Calu3 (cell line): ENCODE measurements at regions not wholly inside any gene's neighbourhood (a gene's known extent, or its start where the extent isn't known, plus 50 kb on each side); places are given as distances from the start of the nearest gene placed in this dataset.

ENCODE experiments used
- BruUV-seq: library from RNA; stranded (reverse); fragments of 400-500 nt; replicated peaks from 2 replicates; lab custom pipeline; 2021; lab: Mats Ljungman, UMichigan
- CTCF ChIA-PET: fragments of 300-600 bp; sonication (Branson Sonifier 250); formaldehyde crosslinking; loops from one replicate; lab custom pipeline; 2022; ENCODE audit warnings: antibody characterized with exemption; lab: Charles Lee
- DNase-seq: peaks from one replicate; pipeline ENCODE4 v3.0.0; 2022
- H3K27ac Mint-ChIP-seq: one replicate; pipeline ENCODE4 v1.8.0; 2022; ENCODE audit warnings: mixed read lengths; ENCODE audit not compliant: unreplicated experiment
- H3K27me3 Mint-ChIP-seq: one replicate; pipeline ENCODE4 v1.8.0; 2022; ENCODE audit warnings: mixed read lengths; ENCODE audit not compliant: unreplicated experiment
- H3K36me3 Mint-ChIP-seq: one replicate; pipeline ENCODE4 v1.8.0; 2022; ENCODE audit warnings: mild to moderate bottlenecking, moderate library complexity, mixed read lengths; ENCODE audit not compliant: insufficient read depth, unreplicated experiment
- H3K4me1 Mint-ChIP-seq: one replicate; pipeline ENCODE4 v1.8.0; 2022; ENCODE audit warnings: mild to moderate bottlenecking, low read depth, mixed read lengths; ENCODE audit not compliant: unreplicated experiment
- H3K4me3 Mint-ChIP-seq: one replicate; pipeline ENCODE4 v1.8.0; 2022; ENCODE audit warnings: mild to moderate bottlenecking, low read depth, moderate library complexity, mixed read lengths; ENCODE audit not compliant: unreplicated experiment
- H3K9me3 Mint-ChIP-seq: one replicate; pipeline ENCODE4 v1.8.0; 2022; ENCODE audit warnings: low read depth, mixed read lengths; ENCODE audit not compliant: unreplicated experiment
- intact Hi-C: fragments of 100-400 bp; cut with micrococcal nuclease; formaldehyde crosslinking; loops from one replicate; pipeline ENCODE4 v1.10.0; 2022; ENCODE audit not compliant: unreplicated experiment
- TF ChIP-seq, protein P1 (sequence below): fragments of 200-600 bp; IDR thresholded peaks from one replicate; pipeline ENCODE4 v1.8.0; 2022; ENCODE audit warnings: antibody characterized with exemption; ENCODE audit not compliant: unreplicated experiment

DNA sequence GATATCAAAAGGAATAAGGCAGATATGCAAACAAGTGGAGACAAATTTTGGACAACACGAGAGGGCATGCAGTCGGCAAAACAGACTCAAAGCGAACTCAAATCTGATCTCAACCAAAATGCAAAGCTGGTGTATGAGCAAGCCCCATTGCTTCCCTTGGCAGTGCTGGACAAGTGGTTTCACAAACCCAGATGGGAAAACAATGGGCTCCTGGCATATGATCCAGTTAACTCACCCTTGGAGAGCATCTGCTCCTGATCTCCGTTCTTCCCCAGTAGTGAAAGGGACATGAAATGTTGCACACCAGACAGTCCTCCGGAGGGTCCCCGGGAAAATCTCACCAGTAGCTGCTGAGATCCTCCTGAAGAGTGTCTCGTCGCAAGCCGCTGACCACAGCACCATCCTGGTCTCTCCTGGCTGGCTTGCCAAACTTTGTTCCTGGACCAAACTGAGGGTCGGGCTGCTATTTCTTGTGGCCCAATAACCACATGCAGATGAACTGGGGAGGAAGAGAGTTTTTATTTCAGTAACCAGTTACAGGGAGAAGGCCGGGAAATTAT is 84.3 kb upstream of the THBS2 start:
- no TSS peak for BruUV-seq
- intact Hi-C loops = no loop called here
- H3K27ac Mint-ChIP-seq = no peak overlapping the region

DNA sequence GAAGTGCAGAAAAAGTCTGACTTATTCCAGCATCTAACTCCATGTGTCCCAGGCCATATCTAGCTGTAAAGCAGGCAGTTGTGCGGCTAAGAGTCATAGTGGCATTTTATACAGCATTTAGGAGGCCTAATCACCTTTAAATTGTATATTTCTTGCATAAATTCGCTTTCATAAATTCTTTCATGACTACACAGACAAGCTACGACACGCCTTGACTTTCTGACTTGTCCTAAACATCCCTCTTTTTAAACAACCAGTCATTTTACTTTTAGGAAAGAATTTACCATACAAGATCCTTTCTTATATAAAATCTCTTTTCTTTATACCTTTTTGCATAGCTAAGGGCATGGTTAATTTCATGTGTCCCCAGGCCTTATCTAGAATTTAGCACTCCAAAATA is 81.7 kb upstream of the THBS2 start:
- CTCF ChIA-PET = no interaction called here
- TF ChIP-seq, protein P1, sequence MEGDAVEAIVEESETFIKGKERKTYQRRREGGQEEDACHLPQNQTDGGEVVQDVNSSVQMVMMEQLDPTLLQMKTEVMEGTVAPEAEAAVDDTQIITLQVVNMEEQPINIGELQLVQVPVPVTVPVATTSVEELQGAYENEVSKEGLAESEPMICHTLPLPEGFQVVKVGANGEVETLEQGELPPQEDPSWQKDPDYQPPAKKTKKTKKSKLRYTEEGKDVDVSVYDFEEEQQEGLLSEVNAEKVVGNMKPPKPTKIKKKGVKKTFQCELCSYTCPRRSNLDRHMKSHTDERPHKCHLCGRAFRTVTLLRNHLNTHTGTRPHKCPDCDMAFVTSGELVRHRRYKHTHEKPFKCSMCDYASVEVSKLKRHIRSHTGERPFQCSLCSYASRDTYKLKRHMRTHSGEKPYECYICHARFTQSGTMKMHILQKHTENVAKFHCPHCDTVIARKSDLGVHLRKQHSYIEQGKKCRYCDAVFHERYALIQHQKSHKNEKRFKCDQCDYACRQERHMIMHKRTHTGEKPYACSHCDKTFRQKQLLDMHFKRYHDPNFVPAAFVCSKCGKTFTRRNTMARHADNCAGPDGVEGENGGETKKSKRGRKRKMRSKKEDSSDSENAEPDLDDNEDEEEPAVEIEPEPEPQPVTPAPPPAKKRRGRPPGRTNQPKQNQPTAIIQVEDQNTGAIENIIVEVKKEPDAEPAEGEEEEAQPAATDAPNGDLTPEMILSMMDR = no peak
- DNase-seq = no peak
- no TSS peak for BruUV-seq
- intact Hi-C loops = no loop called here
- H3K27ac Mint-ChIP-seq = no peak overlapping the region
- H3K36me3 Mint-ChIP-seq = no peaks in the 10 kb centered on the region
- H3K27me3 Mint-ChIP-seq = no peaks in the 10 kb centered on the region
- H3K4me1 Mint-ChIP-seq = peaks cover 8% of the 10 kb centered on the region
- no peak overlapping the region for H3K4me3 Mint-ChIP-seq
- H3K9me3 Mint-ChIP-seq = no peaks in the 10 kb centered on the region

More for the DNA sequence above, 84.3 kb upstream of the THBS2 start:
- H3K4me1 Mint-ChIP-seq = peaks cover 10% of the 10 kb centered on the region
- DNase-seq = no peak
- no peaks in the 10 kb centered on the region for H3K27me3 Mint-ChIP-seq
- H3K36me3 Mint-ChIP-seq = no peaks in the 10 kb centered on the region
- TF ChIP-seq, protein P1 = no peak
- H3K9me3 Mint-ChIP-seq = no peaks in the 10 kb centered on the region
- CTCF ChIA-PET = no interaction called here
- H3K4me3 Mint-ChIP-seq = no peak overlapping the region

DNA sequence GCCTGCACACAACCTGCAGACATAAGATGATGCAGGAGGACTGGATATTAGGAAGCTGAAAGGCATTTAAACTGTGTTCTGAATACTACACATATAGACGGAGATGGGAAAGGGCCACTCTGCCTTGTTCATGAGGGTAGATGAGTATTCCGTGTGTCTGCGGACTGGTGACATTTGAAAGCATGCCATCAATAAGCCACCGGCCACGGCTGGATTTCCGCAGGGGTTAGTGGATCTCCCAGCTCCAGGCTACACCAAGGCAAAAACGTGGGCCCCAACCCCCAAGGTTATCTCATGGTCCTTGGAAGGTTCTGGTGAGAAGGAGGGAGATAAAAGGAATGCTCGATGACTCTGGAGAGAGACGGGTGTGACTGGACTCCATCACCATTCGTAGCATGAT is 78.6 kb upstream of the THBS2 start:
- Mint-ChIP-seq H3K27me3 (no peaks in the 10 kb centered on the region), H3K4me3 (no peak overlapping the region), H3K4me1 (no peaks in the 10 kb centered on the region), H3K27ac (no peak overlapping the region), H3K9me3 (no peaks in the 10 kb centered on the region), H3K36me3 (no peaks in the 10 kb centered on the region)
- no peak for DNase-seq
- CTCF ChIA-PET = no interaction called here
- intact Hi-C loops = no loop called here
- TF ChIP-seq, protein P1 = no peak
- no TSS peak for BruUV-seq

DNA sequence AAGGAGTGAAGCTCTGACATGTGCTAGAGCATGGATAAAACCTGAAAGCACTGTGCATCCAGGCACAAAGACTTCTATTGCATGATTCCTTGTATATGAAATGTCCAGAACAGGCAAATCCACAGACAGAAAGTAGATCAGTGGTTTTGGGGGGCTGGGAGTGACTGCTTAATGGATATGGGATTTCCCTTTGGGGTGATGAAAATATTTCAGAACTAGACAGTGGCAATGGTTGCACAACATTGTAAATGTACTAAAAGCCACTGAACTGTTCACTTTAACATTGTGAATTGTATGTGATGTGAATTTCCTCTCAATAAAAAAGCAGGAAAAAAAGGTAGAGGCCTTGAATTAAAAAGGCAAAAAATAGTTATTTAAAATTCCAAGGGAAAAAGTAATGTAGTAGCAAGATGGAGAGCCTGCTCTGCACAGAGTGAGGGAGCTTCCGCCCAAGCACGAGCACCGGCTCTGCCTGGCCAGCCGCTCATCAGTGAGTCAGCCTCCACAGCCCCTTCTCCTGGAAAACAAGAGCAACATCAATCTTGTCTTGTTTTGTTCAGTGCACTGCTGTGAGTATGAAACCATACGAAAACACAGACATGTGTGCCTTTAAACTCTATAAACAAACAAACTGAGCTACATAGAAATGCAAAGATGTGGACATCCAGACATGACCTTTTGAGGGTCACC is 74.6 kb upstream of the THBS2 start:
- H3K4me3 Mint-ChIP-seq = no peak overlapping the region
- H3K9me3 Mint-ChIP-seq = peaks cover 9% of the 10 kb centered on the region
- H3K4me1 Mint-ChIP-seq = no peaks in the 10 kb centered on the region
- TF ChIP-seq, protein P1 = no peak
- no peaks in the 10 kb centered on the region for H3K27me3 Mint-ChIP-seq
- no peaks in the 10 kb centered on the region for H3K36me3 Mint-ChIP-seq
- DNase-seq = no peak
- intact Hi-C loops = loop anchor here (10.0 kb wide), 1 partner anchor 373 kb away; no protein-coding TSS in a partner anchor
- CTCF ChIA-PET = no interaction called here
- no TSS peak for BruUV-seq
- no peak overlapping the region for H3K27ac Mint-ChIP-seq
